Keratinocyte (primary cell): ENCODE measurements at regions not wholly inside any gene's neighbourhood (a gene's known extent, or its start where the extent isn't known, plus 50 kb on each side); places are given as distances from the start of the nearest gene placed in this dataset.

Source experiments
- DNase-seq: peaks from one replicate; pipeline ENCODE4 v3.0.0-alpha.2; 2011; ENCODE audit warnings: low read depth, missing footprints, low spot score
- FAIRE-seq: peaks from 2 replicates; lab custom pipeline; 2011; peaks lifted over from hg19 to GRCh38; lab: Jason Lieb, UNC
- H2AFZ ChIP-seq: 2 replicates; pipeline ENCODE4 v1.6.0; 2012; ENCODE audit warnings: low read length, control low read depth, inconsistent platforms; ENCODE audit not compliant: control insufficient read depth
- H3K27ac ChIP-seq: 2 replicates; pipeline ENCODE4 v1.5.1; 2011; ENCODE audit warnings: low read length; ENCODE audit not compliant: control insufficient read depth, insufficient read depth
- H3K27me3 ChIP-seq: 3 replicates; pipeline ENCODE4 v1.6.0; 2011; ENCODE audit warnings: low read length; ENCODE audit not compliant: control insufficient read depth, insufficient read depth; ENCODE audit errors: extremely low read depth
- H3K36me3 ChIP-seq, 2 experiments: 2 replicates in 1 of 2; 3 replicates in 1 of 2; pipeline ENCODE4 v1.5.1; 2011; ENCODE audit warnings: low read length in 2 of 2, mild to moderate bottlenecking in 1 of 2; ENCODE audit not compliant: control insufficient read depth in 2 of 2, insufficient read depth in 2 of 2; ENCODE audit errors: extremely low read depth in 1 of 2
- H3K4me1 ChIP-seq: 3 replicates; pipeline ENCODE4 v1.5.1; 2011; ENCODE audit warnings: low read length; ENCODE audit not compliant: control insufficient read depth, insufficient read depth; ENCODE audit errors: extremely low read depth
- H3K4me2 ChIP-seq: 3 replicates; pipeline ENCODE4 v1.6.0; 2011; ENCODE audit warnings: low read depth, low read length; ENCODE audit not compliant: control insufficient read depth, insufficient read depth; ENCODE audit errors: extremely low read depth
- H3K4me3 ChIP-seq, 3 experiments: fragments of 200-600 bp in 1 of 3; sonication (generic) in 1 of 3; 2 replicates in 2 of 3; 3 replicates in 1 of 3; pipeline ENCODE4 v1.5.1; 2011 to 2016; ENCODE audit warnings: low read length in 3 of 3, mild to moderate bottlenecking in 3 of 3, control low read depth in 2 of 3, inconsistent platforms in 1 of 3, low read depth in 1 of 3, mixed read lengths in 1 of 3, mixed run types in 1 of 3, moderate library complexity in 1 of 3; ENCODE audit not compliant: control insufficient read depth in 2 of 3, insufficient read depth in 2 of 3; ENCODE audit errors: extremely low read depth in 1 of 3
- H3K79me2 ChIP-seq: 2 replicates; pipeline ENCODE4 v1.6.0; 2012; ENCODE audit warnings: low read length; ENCODE audit not compliant: control insufficient read depth, insufficient read depth
- H3K9ac ChIP-seq: 3 replicates; pipeline ENCODE4 v1.6.0; 2011; ENCODE audit warnings: low read length; ENCODE audit not compliant: control insufficient read depth, insufficient read depth; ENCODE audit errors: extremely low read depth
- H3K9me1 ChIP-seq: 3 replicates; pipeline ENCODE4 v1.6.0; 2011; ENCODE audit warnings: low read length; ENCODE audit not compliant: control insufficient read depth, insufficient read depth; ENCODE audit errors: extremely low read depth
- H3K9me3 ChIP-seq: 2 replicates; pipeline ENCODE4 v1.5.1; 2012; ENCODE audit warnings: low read depth, low read length; ENCODE audit not compliant: control insufficient read depth
- H4K20me1 ChIP-seq: 3 replicates; pipeline ENCODE4 v1.6.0; 2011; ENCODE audit warnings: low read length; ENCODE audit not compliant: control insufficient read depth, insufficient read depth; ENCODE audit errors: extremely low read depth
- EZH2 ChIP-seq: IDR thresholded peaks from one replicate; pipeline ENCODE4 v1.6.1; 2012; ENCODE audit warnings: inconsistent platforms, mild to moderate bottlenecking, low read length, moderate library complexity
- dilution Hi-C: fragments of 300-500 bp; cut with MboI; formaldehyde crosslinking; loops from one replicate; pipeline ENCODE4 v1.7.0; 2020; ENCODE audit warnings: low sequenced_read_pairs; ENCODE audit not compliant: extremely low pct_ligation_motif_present
- TF ChIP-seq, protein P1 (sequence below), 3 experiments: IDR thresholded peaks in 1 of 3; conservative IDR thresholded peaks in 1 of 3; optimal IDR thresholded peaks in 1 of 3; 2 replicates in 2 of 3; 3 replicates in 1 of 3; pipeline versions ENCODE3 to v1.5.1; 2011; ENCODE audit warnings: low read length in 3 of 3, mild to moderate bottlenecking in 3 of 3, moderate library complexity in 2 of 3, control low read depth in 1 of 3, inconsistent platforms in 1 of 3; ENCODE audit not compliant: insufficient read depth in 2 of 3; ENCODE audit errors: extremely low read depth in 1 of 3

DNA sequence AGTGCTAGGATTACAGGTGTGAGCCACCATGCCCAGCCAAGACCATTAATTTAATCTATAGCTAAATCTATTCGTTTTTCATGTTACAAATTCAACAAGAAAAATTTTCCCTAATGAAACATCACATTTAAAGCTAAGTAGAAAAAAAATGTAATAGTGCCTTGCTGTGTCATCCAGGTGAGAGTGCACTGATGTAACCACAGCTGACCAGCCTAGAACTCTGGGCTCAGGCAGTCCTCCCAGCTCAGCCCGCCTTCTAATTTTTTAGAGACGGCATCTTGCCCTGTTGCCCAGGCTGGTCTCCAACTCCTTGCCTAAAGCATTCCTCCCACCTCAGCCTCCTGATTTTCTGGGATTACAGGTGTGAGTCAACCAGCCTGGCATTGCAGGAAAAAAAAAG lies 109.0 kb downstream of the PPIAL4G start:
- Histone ChIP-seq H3K36me3 (no peaks in the 10 kb centered on the region), H3K9ac (no peak overlapping the region), H3K27me3 (no peaks in the 10 kb centered on the region), H3K79me2 (no peaks in the 10 kb centered on the region), H3K4me1 (peaks cover 16% of the 10 kb centered on the region), H2AFZ (no peak overlapping the region), H3K4me3 (no peak overlapping the region), H4K20me1 (no peaks in the 10 kb centered on the region), H3K9me3 (no peaks in the 10 kb centered on the region), H3K9me1 (no peaks in the 10 kb centered on the region), H3K4me2 (no peak overlapping the region), H3K27ac (no peak overlapping the region)
- no peak for FAIRE-seq
- TF ChIP-seq EZH2, result no peak
- TF ChIP-seq, protein P1, sequence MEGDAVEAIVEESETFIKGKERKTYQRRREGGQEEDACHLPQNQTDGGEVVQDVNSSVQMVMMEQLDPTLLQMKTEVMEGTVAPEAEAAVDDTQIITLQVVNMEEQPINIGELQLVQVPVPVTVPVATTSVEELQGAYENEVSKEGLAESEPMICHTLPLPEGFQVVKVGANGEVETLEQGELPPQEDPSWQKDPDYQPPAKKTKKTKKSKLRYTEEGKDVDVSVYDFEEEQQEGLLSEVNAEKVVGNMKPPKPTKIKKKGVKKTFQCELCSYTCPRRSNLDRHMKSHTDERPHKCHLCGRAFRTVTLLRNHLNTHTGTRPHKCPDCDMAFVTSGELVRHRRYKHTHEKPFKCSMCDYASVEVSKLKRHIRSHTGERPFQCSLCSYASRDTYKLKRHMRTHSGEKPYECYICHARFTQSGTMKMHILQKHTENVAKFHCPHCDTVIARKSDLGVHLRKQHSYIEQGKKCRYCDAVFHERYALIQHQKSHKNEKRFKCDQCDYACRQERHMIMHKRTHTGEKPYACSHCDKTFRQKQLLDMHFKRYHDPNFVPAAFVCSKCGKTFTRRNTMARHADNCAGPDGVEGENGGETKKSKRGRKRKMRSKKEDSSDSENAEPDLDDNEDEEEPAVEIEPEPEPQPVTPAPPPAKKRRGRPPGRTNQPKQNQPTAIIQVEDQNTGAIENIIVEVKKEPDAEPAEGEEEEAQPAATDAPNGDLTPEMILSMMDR (optimal IDR thresholded peaks at IDR 0.05 in 1 of 3, IDR thresholded peaks at IDR 0.05 in 1 of 3, conservative IDR thresholded peaks at IDR 0.05 in 1 of 3; ENCODE audit: extremely low read depth in 1 of 3, insufficient read depth in 2 of 3, low read length in 3 of 3), result no peak
- DNase-seq, result no peak
- dilution Hi-C loops, result no loop called here

DNA sequence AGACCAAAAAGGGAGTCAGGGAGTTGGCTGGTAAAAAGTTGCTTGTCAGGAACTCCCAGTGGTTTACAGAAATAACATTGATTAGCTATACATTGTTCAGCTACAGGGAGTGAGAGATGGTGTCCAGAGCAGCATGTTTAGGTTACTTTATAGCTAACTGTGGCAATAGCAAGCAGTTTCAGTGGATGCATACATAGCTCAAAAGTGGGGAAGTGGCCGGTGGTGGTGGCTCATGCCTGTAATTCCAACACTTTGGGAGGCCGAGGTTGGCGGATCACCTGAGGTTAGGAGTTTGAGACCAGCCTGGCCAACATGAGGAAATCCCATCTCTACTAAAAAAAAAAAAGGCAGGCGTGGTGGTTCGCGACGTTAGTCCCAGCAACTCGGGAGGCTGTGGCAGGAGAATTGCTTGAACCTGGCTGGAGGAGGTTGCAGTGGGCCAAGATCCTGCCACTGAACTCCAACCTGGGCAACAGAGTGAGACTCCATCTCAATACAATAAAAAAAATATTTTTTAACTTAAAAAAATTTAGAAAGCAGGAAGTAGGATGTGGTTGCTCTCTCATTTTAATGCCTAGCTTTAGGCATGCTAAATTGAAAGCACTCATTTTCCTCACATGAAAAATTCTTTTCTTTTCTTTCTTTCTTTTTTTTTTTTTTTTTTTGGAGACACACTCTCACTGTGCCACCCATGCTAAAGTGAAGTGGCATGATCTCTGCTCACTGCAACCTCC lies 109.7 kb downstream of the PPIAL4G start:
- DNase-seq (no peak), FAIRE-seq (no peak)
- Histone ChIP-seq H3K9ac (no peak overlapping the region), H3K79me2 (no peaks in the 10 kb centered on the region), H3K9me3 (no peaks in the 10 kb centered on the region), H3K4me1 (peaks cover 16% of the 10 kb centered on the region), H3K4me3 (no peak overlapping the region), H4K20me1 (no peaks in the 10 kb centered on the region), H3K36me3 (no peaks in the 10 kb centered on the region), H2AFZ (no peak overlapping the region), H3K27me3 (no peaks in the 10 kb centered on the region), H3K9me1 (no peaks in the 10 kb centered on the region), H3K27ac (no peak overlapping the region), H3K4me2 (no peak overlapping the region)
- TF ChIP-seq, protein P1 (optimal IDR thresholded peaks at IDR 0.05 in 1 of 3, IDR thresholded peaks at IDR 0.05 in 1 of 3, conservative IDR thresholded peaks at IDR 0.05 in 1 of 3; ENCODE audit: extremely low read depth in 1 of 3, insufficient read depth in 2 of 3, low read length in 3 of 3), result no peak
- no peak for TF ChIP-seq EZH2
- dilution Hi-C loops, result no loop called here
